ENCODE measurements at regions not wholly inside any gene's neighbourhood (a gene's known extent, or its start where the extent isn't known, plus 50 kb on each side); places are given as distances from the start of the nearest gene placed in this dataset.

DNA sequence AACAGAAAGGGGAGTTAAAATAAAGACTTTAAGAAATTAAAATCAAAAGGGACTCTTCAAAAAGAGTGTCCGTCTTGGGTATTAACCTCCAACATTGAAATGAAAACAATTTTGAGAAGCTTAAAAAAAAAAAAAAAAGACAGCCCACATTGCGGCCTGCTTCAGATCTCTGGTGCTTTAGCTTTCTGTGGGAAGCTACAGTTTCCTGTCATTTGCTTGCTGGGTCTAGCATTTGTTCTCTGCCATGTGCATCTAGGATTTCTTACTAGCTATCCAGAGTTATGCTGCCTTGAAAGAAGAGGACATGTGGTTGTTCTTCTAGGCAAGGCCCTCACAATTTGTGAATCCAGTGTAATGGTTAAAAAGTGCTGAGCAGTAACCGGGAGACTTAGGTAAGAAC is 375.3 kb downstream of the SLC4A3 start:
- Histone ChIP-seq H2BK12ac (ENCODE audit: low read length in 2 of 2) (no peak overlapping the region), H4K91ac (ENCODE audit: low read length) (no peak overlapping the region), H2BK5ac (ENCODE audit: low read depth, low read length, poor library complexity, severe bottlenecking) (no peak overlapping the region), H3K18ac (ENCODE audit: low read depth in 1 of 2, low read length in 2 of 2) (no peak overlapping the region), H2AK5ac (ENCODE audit: low read length, severe bottlenecking) (no peak overlapping the region), H3K4me3 (ENCODE audit: insufficient read depth in 1 of 2, low read depth in 1 of 2, low read length in 2 of 2) (no peak overlapping the region), H2AFZ (ENCODE audit: low read depth, low read length) (no peak overlapping the region), H3K4me2 (ENCODE audit: low read length, poor library complexity, severe bottlenecking) (no peak overlapping the region), H3K9me3 (ENCODE audit: control insufficient read depth, low read length) (no peaks in the 10 kb centered on the region), H2BK15ac (ENCODE audit: low read depth, poor library complexity, severe bottlenecking) (no peak overlapping the region), H3K36me3 (ENCODE audit: control insufficient read depth in 1 of 2, insufficient read depth in 2 of 2, low read depth in 1 of 2, low read length in 2 of 2) (no peaks in the 10 kb centered on the region), H3K14ac (ENCODE audit: low read length in 2 of 2) (no peak overlapping the region), H3K4me1 (ENCODE audit: control insufficient read depth, insufficient read depth, low read depth, low read length) (peaks cover 2% of the 10 kb centered on the region), H3K9ac (ENCODE audit: low read length) (no peak overlapping the region), H3K79me1 (replicated peaks; ENCODE audit: low read length, poor library complexity, severe bottlenecking) (no peaks in the 10 kb centered on the region), H3K23ac (ENCODE audit: low read length in 2 of 2) (no peak overlapping the region), H3K27ac (ENCODE audit: low read length, poor library complexity, severe bottlenecking) (no peak overlapping the region), H4K8ac (ENCODE audit: low read length) (no peak overlapping the region), H2BK120ac (ENCODE audit: low read depth, low read length) (no peak overlapping the region), H3K27me3 (ENCODE audit: control insufficient read depth in 1 of 2, insufficient read depth in 1 of 2, low read length in 2 of 2) (no peaks in the 10 kb centered on the region), H3K4ac (ENCODE audit: low read depth in 1 of 2, low read length in 2 of 2) (no peak overlapping the region)
- 98% methylated on average over 2 of the region's 3 CpGs for WGBS
- no peak for DNase-seq

- no peak overlapping the region for H2BK5ac ChIP-seq (ENCODE audit: low read depth, low read length, poor library complexity, severe bottlenecking)
- no peaks in the 10 kb centered on the region for H3K79me1 ChIP-seq (replicated peaks; ENCODE audit: low read length, poor library complexity, severe bottlenecking)
- H2BK12ac ChIP-seq (ENCODE audit: low read length in 2 of 2): no peak overlapping the region
- H4K91ac ChIP-seq (ENCODE audit: low read length): no peak overlapping the region
- no peak overlapping the region for H3K4ac ChIP-seq (ENCODE audit: low read depth in 1 of 2, low read length in 2 of 2)
- no peaks in the 10 kb centered on the region for H3K27me3 ChIP-seq (ENCODE audit: control insufficient read depth in 1 of 2, insufficient read depth in 1 of 2, low read length in 2 of 2)
- no peak overlapping the region for H3K23ac ChIP-seq (ENCODE audit: low read length in 2 of 2)
- no peaks in the 10 kb centered on the region for H3K9me3 ChIP-seq (ENCODE audit: control insufficient read depth, low read length)
- H3K9ac ChIP-seq (ENCODE audit: low read length): no peak overlapping the region
- no peak overlapping the region for H4K8ac ChIP-seq (ENCODE audit: low read length)
- 85% methylated on average over 6 of the region's 6 CpGs for WGBS
- H3K4me2 ChIP-seq (ENCODE audit: low read length, poor library complexity, severe bottlenecking): no peak overlapping the region
- no peak overlapping the region for H2AFZ ChIP-seq (ENCODE audit: low read depth, low read length)
- no peak overlapping the region for H3K14ac ChIP-seq (ENCODE audit: low read length in 2 of 2)
- H2BK15ac ChIP-seq (ENCODE audit: low read depth, poor library complexity, severe bottlenecking): no peak overlapping the region
- H2AK5ac ChIP-seq (ENCODE audit: low read length, severe bottlenecking): no peak overlapping the region
- DNase-seq: no peak
- no peak overlapping the region for H3K4me3 ChIP-seq (ENCODE audit: insufficient read depth in 1 of 2, low read depth in 1 of 2, low read length in 2 of 2)
- H2BK120ac ChIP-seq (ENCODE audit: low read depth, low read length): no peak overlapping the region
- no peak overlapping the region for H3K18ac ChIP-seq (ENCODE audit: low read depth in 1 of 2, low read length in 2 of 2)
- peaks cover 2% of the 10 kb centered on the region for H3K4me1 ChIP-seq (ENCODE audit: control insufficient read depth, insufficient read depth, low read depth, low read length)
- no peaks in the 10 kb centered on the region for H3K36me3 ChIP-seq (ENCODE audit: control insufficient read depth in 1 of 2, insufficient read depth in 2 of 2, low read depth in 1 of 2, low read length in 2 of 2)
- H3K27ac ChIP-seq (ENCODE audit: low read length, poor library complexity, severe bottlenecking): no peak overlapping the region
Measured at GRCh38 chr2:220005362-220005761, 377.9 kb downstream of the SLC4A3 start.

DNA sequence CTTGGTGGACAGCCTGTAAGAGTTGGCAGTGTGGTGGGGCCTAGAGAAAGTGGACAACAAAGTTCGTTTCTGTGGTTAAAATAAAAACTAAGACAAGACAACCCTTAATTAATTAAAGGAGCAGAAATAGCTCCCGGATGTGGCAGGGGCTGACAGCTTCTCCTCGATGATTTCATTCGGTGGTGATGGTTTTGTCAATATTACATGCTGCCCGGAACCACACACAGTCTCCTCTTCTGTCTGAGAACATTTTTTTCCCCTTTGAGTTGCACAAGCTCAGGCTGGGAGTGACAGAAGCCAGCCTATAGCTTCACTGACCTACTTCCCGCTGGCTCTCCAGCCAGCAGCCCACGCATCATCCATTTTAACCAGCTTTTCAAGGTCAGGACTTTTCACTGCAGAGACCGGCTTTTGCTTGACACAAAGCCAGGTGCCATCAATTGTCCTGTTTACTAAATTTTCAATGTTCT is 378.8 kb downstream of the SLC4A3 start:
- Histone ChIP-seq H3K79me1 (replicated peaks; ENCODE audit: low read length, poor library complexity, severe bottlenecking) (no peaks in the 10 kb centered on the region), H3K18ac (ENCODE audit: low read depth in 1 of 2, low read length in 2 of 2) (no peak overlapping the region), H3K9ac (ENCODE audit: low read length) (no peak overlapping the region), H2BK5ac (ENCODE audit: low read depth, low read length, poor library complexity, severe bottlenecking) (no peak overlapping the region), H3K4me2 (ENCODE audit: low read length, poor library complexity, severe bottlenecking) (no peak overlapping the region), H3K4ac (ENCODE audit: low read depth in 1 of 2, low read length in 2 of 2) (no peak overlapping the region), H2AFZ (ENCODE audit: low read depth, low read length) (no peak overlapping the region), H4K8ac (ENCODE audit: low read length) (no peak overlapping the region), H3K4me1 (ENCODE audit: control insufficient read depth, insufficient read depth, low read depth, low read length) (peaks cover 2% of the 10 kb centered on the region), H3K27ac (ENCODE audit: low read length, poor library complexity, severe bottlenecking) (no peak overlapping the region), H4K91ac (ENCODE audit: low read length) (no peak overlapping the region), H3K27me3 (ENCODE audit: control insufficient read depth in 1 of 2, insufficient read depth in 1 of 2, low read length in 2 of 2) (no peaks in the 10 kb centered on the region), H3K23ac (ENCODE audit: low read length in 2 of 2) (no peak overlapping the region), H2BK12ac (ENCODE audit: low read length in 2 of 2) (no peak overlapping the region), H2BK120ac (ENCODE audit: low read depth, low read length) (no peak overlapping the region), H3K4me3 (ENCODE audit: insufficient read depth in 1 of 2, low read depth in 1 of 2, low read length in 2 of 2) (no peak overlapping the region), H2BK15ac (ENCODE audit: low read depth, poor library complexity, severe bottlenecking) (no peak overlapping the region), H2AK5ac (ENCODE audit: low read length, severe bottlenecking) (no peak overlapping the region), H3K36me3 (ENCODE audit: control insufficient read depth in 1 of 2, insufficient read depth in 2 of 2, low read depth in 1 of 2, low read length in 2 of 2) (no peaks in the 10 kb centered on the region), H3K14ac (ENCODE audit: low read length in 2 of 2) (no peak overlapping the region), H3K9me3 (ENCODE audit: control insufficient read depth, low read length) (no peaks in the 10 kb centered on the region)
- peak; percentile 47 for DNase-seq
- 82% methylated on average over 8 of the region's 8 CpGs for WGBS

DNA sequence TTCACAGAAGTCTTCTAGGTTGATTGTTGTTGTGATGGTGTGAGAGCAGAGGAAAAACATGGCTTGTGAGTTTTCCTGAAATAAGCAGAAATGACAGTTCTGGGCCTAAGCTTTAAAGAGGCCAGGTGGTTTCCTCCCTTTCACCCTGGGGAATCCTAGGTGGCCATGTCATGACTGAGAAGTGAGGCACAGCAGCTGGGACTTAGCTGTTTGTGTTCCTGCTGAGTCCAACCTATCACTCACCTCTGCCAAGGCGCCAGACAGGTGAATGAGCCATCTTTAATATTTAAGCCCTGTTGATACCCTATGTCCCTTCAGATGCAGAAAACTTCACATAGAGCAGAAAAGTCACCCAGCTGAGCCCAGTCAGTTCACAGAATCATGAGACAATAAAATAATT is 384.4 kb downstream of the SLC4A3 start:
- no peak overlapping the region for H3K23ac ChIP-seq (ENCODE audit: low read length in 2 of 2)
- no peaks in the 10 kb centered on the region for H3K79me1 ChIP-seq (replicated peaks; ENCODE audit: low read length, poor library complexity, severe bottlenecking)
- no peak for DNase-seq
- H3K18ac ChIP-seq (ENCODE audit: low read depth in 1 of 2, low read length in 2 of 2): no peak overlapping the region
- no peaks in the 10 kb centered on the region for H3K27me3 ChIP-seq (ENCODE audit: control insufficient read depth in 1 of 2, insufficient read depth in 1 of 2, low read length in 2 of 2)
- no peak overlapping the region for H3K14ac ChIP-seq (ENCODE audit: low read length in 2 of 2)
- H3K4me1 ChIP-seq (ENCODE audit: control insufficient read depth, insufficient read depth, low read depth, low read length): no peaks in the 10 kb centered on the region
- no peak overlapping the region for H3K4me2 ChIP-seq (ENCODE audit: low read length, poor library complexity, severe bottlenecking)
- H3K4me3 ChIP-seq (ENCODE audit: insufficient read depth in 1 of 2, low read depth in 1 of 2, low read length in 2 of 2): no peak overlapping the region
- H3K36me3 ChIP-seq (ENCODE audit: control insufficient read depth in 1 of 2, insufficient read depth in 2 of 2, low read depth in 1 of 2, low read length in 2 of 2): no peaks in the 10 kb centered on the region
- H2AK5ac ChIP-seq (ENCODE audit: low read length, severe bottlenecking): no peak overlapping the region
- H2BK15ac ChIP-seq (ENCODE audit: low read depth, poor library complexity, severe bottlenecking): no peak overlapping the region
- no peak overlapping the region for H3K9ac ChIP-seq (ENCODE audit: low read length)
- no peaks in the 10 kb centered on the region for H3K9me3 ChIP-seq (ENCODE audit: control insufficient read depth, low read length)
- no peak overlapping the region for H2BK5ac ChIP-seq (ENCODE audit: low read depth, low read length, poor library complexity, severe bottlenecking)
- no peak overlapping the region for H3K27ac ChIP-seq (ENCODE audit: low read length, poor library complexity, severe bottlenecking)
- H4K8ac ChIP-seq (ENCODE audit: low read length): no peak overlapping the region
- no peak overlapping the region for H2BK120ac ChIP-seq (ENCODE audit: low read depth, low read length)
- no peak overlapping the region for H4K91ac ChIP-seq (ENCODE audit: low read length)
- no peak overlapping the region for H2AFZ ChIP-seq (ENCODE audit: low read depth, low read length)
- 100% methylated on average over 1 of the region's 1 CpG for WGBS
- no peak overlapping the region for H3K4ac ChIP-seq (ENCODE audit: low read depth in 1 of 2, low read length in 2 of 2)
- no peak overlapping the region for H2BK12ac ChIP-seq (ENCODE audit: low read length in 2 of 2)

Data from mesenchymal stem cell (in vitro differentiated cells and primary cell).